Caco-2 (cell line): ENCODE measurements at regions not wholly inside any gene's neighbourhood (a gene's known extent, or its start where the extent isn't known, plus 50 kb on each side); places are given as distances from the start of the nearest gene placed in this dataset.

Experiments
- BruUV-seq: library from RNA; stranded (reverse); fragments of 400-500 nt; replicated peaks from 2 replicates; lab custom pipeline; 2021; lab: Mats Ljungman, UMichigan
- CTCF ChIA-PET: fragments of 300-600 bp; sonication (Branson Sonifier 250); formaldehyde crosslinking; loops from one replicate; lab custom pipeline; 2022; ENCODE audit warnings: antibody characterized with exemption; lab: Charles Lee
- POLR2A ChIA-PET: fragments of 300-600 bp; sonication (Branson Sonifier 250); formaldehyde crosslinking; loops from one replicate; lab custom pipeline; 2022; ENCODE audit warnings: antibody characterized with exemption; lab: Charles Lee
- DNase-seq, 2 experiments: peaks; one replicate each; pipeline versions ENCODE4 v3.0.0 to v3.0.0-alpha.2; 2020 to 2022
- H3K27me3 ChIP-seq: replicated peaks from 2 replicates; pipeline ENCODE4 v1.6.0; 2011; ENCODE audit warnings: low read length; ENCODE audit not compliant: control insufficient read depth, insufficient read depth
- H3K36me3 ChIP-seq: 2 replicates; pipeline ENCODE4 v1.5.1; 2011; ENCODE audit warnings: low read length; ENCODE audit not compliant: control insufficient read depth, insufficient read depth
- H3K4me1 ChIP-seq: fragments of 250-450 bp; sonication (Bioruptor Pico); 2 replicates; pipeline ENCODE4 v1.5.1; 2020; ENCODE audit warnings: mild to moderate bottlenecking
- H3K4me3 ChIP-seq: 2 replicates; pipeline ENCODE4 v1.5.1; 2011; ENCODE audit warnings: low read depth, mild to moderate bottlenecking, control low read depth, low read length
- H3K9me3 ChIP-seq: fragments of 250-450 bp; sonication (Bioruptor Pico); 2 replicates; pipeline ENCODE4 v1.5.1; 2020; ENCODE audit warnings: mild to moderate bottlenecking, moderate library complexity
- H3K27ac Mint-ChIP-seq: one replicate; pipeline ENCODE4 v1.8.0; 2022; ENCODE audit warnings: mixed read lengths; ENCODE audit not compliant: unreplicated experiment
- H3K27me3 Mint-ChIP-seq: one replicate; pipeline ENCODE4 v1.8.0; 2022; ENCODE audit warnings: mixed read lengths; ENCODE audit not compliant: insufficient read depth, unreplicated experiment
- H3K36me3 Mint-ChIP-seq: one replicate; pipeline ENCODE4 v1.8.0; 2022; ENCODE audit warnings: mild to moderate bottlenecking, mixed read lengths; ENCODE audit not compliant: insufficient read depth, unreplicated experiment
- H3K4me1 Mint-ChIP-seq: one replicate; pipeline ENCODE4 v1.8.0; 2022; ENCODE audit warnings: low read depth, mixed read lengths; ENCODE audit not compliant: unreplicated experiment
- H3K4me3 Mint-ChIP-seq: one replicate; pipeline ENCODE4 v1.8.0; 2022; ENCODE audit warnings: mild to moderate bottlenecking, moderate library complexity, mixed read lengths; ENCODE audit not compliant: unreplicated experiment
- H3K9me3 Mint-ChIP-seq: one replicate; pipeline ENCODE4 v1.8.0; 2022; ENCODE audit warnings: mixed read lengths; ENCODE audit not compliant: unreplicated experiment
- intact Hi-C: fragments of 100-400 bp; cut with micrococcal nuclease; formaldehyde crosslinking; loops from one replicate; pipeline ENCODE4 v1.10.0; 2022; ENCODE audit not compliant: unreplicated experiment
- TF ChIP-seq, protein P1 (sequence below), 2 experiments: fragments of 200-600 bp in 1 of 2; IDR thresholded peaks; 1 replicate in 1 of 2; 2 replicates in 1 of 2; pipeline versions ENCODE4 v1.5.1 to v1.8.0; 2011 to 2022; ENCODE audit warnings: antibody characterized with exemption in 1 of 2, control low read depth in 1 of 2, inconsistent platforms in 1 of 2, low read depth in 1 of 2, low read length in 1 of 2, mild to moderate bottlenecking in 1 of 2, moderate library complexity in 1 of 2; ENCODE audit not compliant: insufficient read depth in 1 of 2, severe bottlenecking in 1 of 2, unreplicated experiment in 1 of 2

DNA sequence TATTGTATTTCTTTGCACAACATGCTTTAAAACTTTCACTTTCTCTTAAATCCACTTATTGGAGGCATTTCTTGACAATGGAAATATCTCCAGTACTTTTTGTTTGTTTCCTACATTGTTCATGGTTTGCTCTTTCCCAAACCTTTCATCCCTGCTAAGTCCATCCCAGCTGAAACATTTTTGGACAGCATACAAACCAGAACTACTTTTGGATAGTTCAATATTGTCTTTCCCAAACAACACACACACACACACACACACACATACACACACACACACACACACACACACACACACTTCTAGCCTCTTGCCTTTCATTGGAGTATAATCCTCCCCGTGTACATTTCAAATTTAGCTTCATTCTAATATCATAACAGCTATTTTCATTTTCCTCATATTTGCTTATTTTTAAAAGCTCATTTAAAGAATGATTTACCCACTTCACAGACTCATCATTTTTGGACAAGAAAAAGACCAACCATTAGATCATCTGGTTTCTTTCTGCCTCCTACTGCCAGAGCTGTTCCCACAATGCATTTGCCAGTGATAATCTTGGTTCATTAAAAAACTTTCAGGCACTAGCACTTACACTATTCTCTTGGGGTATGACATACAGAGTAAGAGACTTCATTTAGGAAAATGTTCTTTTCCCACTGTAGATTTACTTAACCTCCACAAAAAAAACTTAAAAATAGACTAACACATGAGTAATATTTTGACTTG is 248.1 kb downstream of the CD109 start:
- no peak overlapping the region for H3K27ac Mint-ChIP-seq

DNA sequence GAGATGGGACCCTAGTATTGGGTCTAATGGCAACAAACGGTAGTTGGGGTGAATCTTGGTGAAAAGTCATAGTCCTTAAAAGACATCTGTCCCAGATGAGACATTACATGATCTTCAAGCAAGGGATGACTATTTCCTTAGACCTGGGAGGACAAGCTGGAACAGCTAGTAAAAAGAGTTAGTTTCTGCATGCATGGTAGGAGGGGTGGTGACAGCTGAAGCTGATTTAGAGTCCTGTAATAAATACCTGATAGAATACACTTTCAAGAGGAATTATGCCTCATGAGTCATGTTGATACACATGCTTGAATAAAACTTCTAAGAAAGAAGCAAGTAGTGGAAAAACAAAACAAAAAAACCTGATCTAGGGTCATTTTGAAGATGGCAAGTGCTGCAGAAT is 247.4 kb downstream of the CD109 start:
- Mint-ChIP-seq H3K27ac (no peak overlapping the region), H3K27me3 (no peaks in the 10 kb centered on the region), H3K36me3 (no peaks in the 10 kb centered on the region), H3K4me3 (no peak overlapping the region), H3K4me1 (no peaks in the 10 kb centered on the region), H3K9me3 (no peaks in the 10 kb centered on the region)
- no TSS peak for BruUV-seq
- Histone ChIP-seq H3K27me3 (no peaks in the 10 kb centered on the region), H3K9me3 (no peaks in the 10 kb centered on the region), H3K36me3 (no peaks in the 10 kb centered on the region), H3K4me3 (no peak overlapping the region), H3K4me1 (no peaks in the 10 kb centered on the region)
- intact Hi-C loops, result no loop called here
- TF ChIP-seq, protein P1, sequence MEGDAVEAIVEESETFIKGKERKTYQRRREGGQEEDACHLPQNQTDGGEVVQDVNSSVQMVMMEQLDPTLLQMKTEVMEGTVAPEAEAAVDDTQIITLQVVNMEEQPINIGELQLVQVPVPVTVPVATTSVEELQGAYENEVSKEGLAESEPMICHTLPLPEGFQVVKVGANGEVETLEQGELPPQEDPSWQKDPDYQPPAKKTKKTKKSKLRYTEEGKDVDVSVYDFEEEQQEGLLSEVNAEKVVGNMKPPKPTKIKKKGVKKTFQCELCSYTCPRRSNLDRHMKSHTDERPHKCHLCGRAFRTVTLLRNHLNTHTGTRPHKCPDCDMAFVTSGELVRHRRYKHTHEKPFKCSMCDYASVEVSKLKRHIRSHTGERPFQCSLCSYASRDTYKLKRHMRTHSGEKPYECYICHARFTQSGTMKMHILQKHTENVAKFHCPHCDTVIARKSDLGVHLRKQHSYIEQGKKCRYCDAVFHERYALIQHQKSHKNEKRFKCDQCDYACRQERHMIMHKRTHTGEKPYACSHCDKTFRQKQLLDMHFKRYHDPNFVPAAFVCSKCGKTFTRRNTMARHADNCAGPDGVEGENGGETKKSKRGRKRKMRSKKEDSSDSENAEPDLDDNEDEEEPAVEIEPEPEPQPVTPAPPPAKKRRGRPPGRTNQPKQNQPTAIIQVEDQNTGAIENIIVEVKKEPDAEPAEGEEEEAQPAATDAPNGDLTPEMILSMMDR (IDR thresholded peaks at IDR 0.05; ENCODE audit: insufficient read depth in 1 of 2, low read depth in 1 of 2, low read length in 1 of 2, severe bottlenecking in 1 of 2, unreplicated experiment in 1 of 2), result no peak
- no peak for DNase-seq
- CTCF ChIA-PET, result no interaction called here
- POLR2A ChIA-PET, result no interaction called here

More for the DNA sequence above, 248.1 kb downstream of the CD109 start:
- DNase-seq, result no peak
- no TSS peak for BruUV-seq
- TF ChIP-seq, protein P1 (IDR thresholded peaks at IDR 0.05; ENCODE audit: insufficient read depth in 1 of 2, low read depth in 1 of 2, low read length in 1 of 2, severe bottlenecking in 1 of 2, unreplicated experiment in 1 of 2), result no peak
- ChIA-PET POLR2A (no interaction called here), CTCF (no interaction called here)
- H3K4me1 Mint-ChIP-seq, result no peaks in the 10 kb centered on the region
- intact Hi-C loops, result no loop called here
- no peaks in the 10 kb centered on the region for H3K36me3 Mint-ChIP-seq
- H3K4me3 ChIP-seq, result no peak overlapping the region
- H3K27me3 Mint-ChIP-seq, result no peaks in the 10 kb centered on the region
- H3K9me3 Mint-ChIP-seq, result no peaks in the 10 kb centered on the region
- H3K4me3 Mint-ChIP-seq, result no peak overlapping the region
- H3K4me1 ChIP-seq, result no peaks in the 10 kb centered on the region
- H3K36me3 ChIP-seq, result no peaks in the 10 kb centered on the region
- no peaks in the 10 kb centered on the region for H3K27me3 ChIP-seq
- H3K9me3 ChIP-seq, result no peaks in the 10 kb centered on the region

DNA sequence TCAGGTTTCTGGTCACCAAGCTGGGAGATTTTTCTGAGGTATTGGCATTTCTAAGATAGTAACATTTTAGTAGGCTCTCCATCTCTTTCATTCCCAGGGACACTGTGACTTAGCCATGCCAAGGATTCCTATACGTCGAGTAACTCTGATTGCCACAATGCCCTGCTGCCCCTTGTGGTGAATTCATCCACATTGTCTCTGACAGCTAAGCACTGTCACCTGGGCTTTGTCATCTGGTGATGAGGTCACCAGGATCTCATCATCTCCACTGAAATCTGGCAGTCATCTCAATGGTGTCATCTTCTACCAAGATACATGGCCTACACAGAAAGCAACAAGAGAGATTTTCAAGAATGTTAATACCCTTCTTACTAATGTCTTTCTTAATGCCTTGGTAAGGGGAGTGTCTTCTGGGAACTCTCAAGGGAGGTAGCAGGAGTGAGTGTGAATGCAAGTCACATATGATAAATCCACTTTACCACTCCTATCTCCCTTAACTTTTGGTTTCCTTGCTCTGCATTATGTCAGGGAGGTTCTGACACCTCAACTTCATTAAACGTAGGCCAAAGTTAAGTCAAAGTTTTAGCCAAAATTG is 246.7 kb downstream of the CD109 start:
- CTCF ChIA-PET, result no interaction called here
- no peaks in the 10 kb centered on the region for H3K27me3 ChIP-seq
- H3K4me3 ChIP-seq, result no peak overlapping the region
- TF ChIP-seq, protein P1 (IDR thresholded peaks at IDR 0.05; ENCODE audit: insufficient read depth in 1 of 2, low read depth in 1 of 2, low read length in 1 of 2, severe bottlenecking in 1 of 2, unreplicated experiment in 1 of 2), result no peak
- peak; percentile 14 to 39 for DNase-seq
- POLR2A ChIA-PET, result no interaction called here
- no TSS peak for BruUV-seq
- intact Hi-C loops, result no loop called here
- no peaks in the 10 kb centered on the region for H3K4me1 Mint-ChIP-seq
- H3K27me3 Mint-ChIP-seq, result no peaks in the 10 kb centered on the region
- H3K36me3 Mint-ChIP-seq, result no peaks in the 10 kb centered on the region
- no peaks in the 10 kb centered on the region for H3K9me3 ChIP-seq
- no peaks in the 10 kb centered on the region for H3K9me3 Mint-ChIP-seq
- H3K4me1 ChIP-seq, result no peaks in the 10 kb centered on the region
- H3K4me3 Mint-ChIP-seq, result no peak overlapping the region
- no peaks in the 10 kb centered on the region for H3K36me3 ChIP-seq
- no peak overlapping the region for H3K27ac Mint-ChIP-seq
